ENCODE measurements at regions not wholly inside any gene's neighbourhood (a gene's known extent, or its start where the extent isn't known, plus 50 kb on each side); places are given as distances from the start of the nearest gene placed in this dataset.
"Not testable (repeated sequence)": the region's sequence is repeated elsewhere in the genome, so short reads cannot be mapped to it uniquely, and the experiment has no call there.

- no peak for DNase-seq (ENCODE audit: low read depth)
These were observed 269.7 kb upstream of the ASIC2 start for GRCh38 chr17:33562792-33563191.

- DNase-seq (ENCODE audit: low read depth), result no peak
These were observed 271.1 kb upstream of the ASIC2 start for GRCh38 chr17:33564146-33564545.

- no peak for DNase-seq (ENCODE audit: low read depth)
These were observed 274.1 kb upstream of the ASIC2 start for GRCh38 chr17:33567223-33567622.

GRCh38 chr17:33572615-33573014 is 279.5 kb upstream of the ASIC2 start:
- DNase-seq (ENCODE audit: low read depth), result no peak

- no peak for DNase-seq (ENCODE audit: low read depth)
These were observed 281.9 kb upstream of the ASIC2 start for GRCh38 chr17:33574942-33575445.

GRCh38 chr17:33579740-33580139 is 286.6 kb upstream of the ASIC2 start:
- DNase-seq (ENCODE audit: low read depth), result not testable (repeated sequence)

GRCh38 chr17:33580215-33580614 is 287.1 kb upstream of the ASIC2 start:
- DNase-seq (ENCODE audit: low read depth), result no peak

GRCh38 chr17:33582661-33583060 is 289.6 kb upstream of the ASIC2 start:
- no peak for DNase-seq (ENCODE audit: low read depth)

GRCh38 chr17:33583518-33584417 is 290.7 kb upstream of the ASIC2 start:
- DNase-seq (ENCODE audit: low read depth), result no peak

- no peak for DNase-seq (ENCODE audit: low read depth)
These were observed 300.9 kb upstream of the ASIC2 start for GRCh38 chr17:33593991-33594390.

GRCh38 chr17:33595828-33596227 is 302.7 kb upstream of the ASIC2 start:
- DNase-seq (ENCODE audit: low read depth), result no peak

GRCh38 chr17:33596899-33597298 is 303.8 kb upstream of the ASIC2 start:
- no peak for DNase-seq (ENCODE audit: low read depth)

- no peak for DNase-seq (ENCODE audit: low read depth)
These were observed 305.7 kb upstream of the ASIC2 start for GRCh38 chr17:33598797-33599196.

GRCh38 chr17:33602981-33603380 is 309.9 kb upstream of the ASIC2 start:
- DNase-seq (ENCODE audit: low read depth), result no peak

GRCh38 chr17:33603789-33604188 is 310.7 kb upstream of the ASIC2 start:
- DNase-seq (ENCODE audit: low read depth), result no peak

GRCh38 chr17:33611532-33611931 is 318.4 kb upstream of the ASIC2 start:
- DNase-seq (ENCODE audit: low read depth), result no peak

- DNase-seq (ENCODE audit: low read depth), result no peak
These were observed 322.8 kb upstream of the ASIC2 start for GRCh38 chr17:33615861-33616260.

- no peak for DNase-seq (ENCODE audit: low read depth)
These were observed 330.7 kb upstream of the ASIC2 start for GRCh38 chr17:33623841-33624240.

- DNase-seq (ENCODE audit: low read depth), result no peak
These were observed 335.6 kb upstream of the ASIC2 start for GRCh38 chr17:33628500-33629346.

GRCh38 chr17:33633446-33633845 is 340.4 kb upstream of the ASIC2 start:
- DNase-seq (ENCODE audit: low read depth), result no peak

GRCh38 chr17:33637534-33637933 is 344.4 kb upstream of the ASIC2 start:
- DNase-seq (ENCODE audit: low read depth), result no peak

GRCh38 chr17:33639103-33639880 is 346.2 kb upstream of the ASIC2 start:
- DNase-seq (ENCODE audit: low read depth), result no peak

Data from amniotic epithelial cell (primary cell).